Ascending aorta (tissue), 2 donors: ENCODE measurements at regions not wholly inside any gene's neighbourhood (a gene's known extent, or its start where the extent isn't known, plus 50 kb on each side); places are given as distances from the start of the nearest gene placed in this dataset.
"Not testable (repeated sequence)": the region's sequence is repeated elsewhere in the genome, so short reads cannot be mapped to it uniquely, and the experiment has no call there.

Experiments used
- DNase-seq, 2 donors: peaks; one replicate each; pipeline ENCODE4 v3.0.0-alpha.2; 2019; ENCODE audit warnings: low spot score in 2 of 2
- H3K27ac ChIP-seq, 2 donors: fragments of 200-600 bp; sonication (generic); one replicate each; pipeline ENCODE4 v1.5.1; 2016 to 2017; ENCODE audit warnings: mild to moderate bottlenecking in 1 of 2
- H3K27me3 ChIP-seq: fragments of 200-600 bp; sonication (generic); one replicate; pipeline ENCODE4 v1.5.1; 2017
- H3K36me3 ChIP-seq, 2 donors: fragments of 200-600 bp; sonication (generic); one replicate each; pipeline ENCODE4 v1.5.1; 2016
- H3K4me1 ChIP-seq, 2 donors: fragments of 200-600 bp; sonication (generic); one replicate each; pipeline ENCODE4 v1.5.1; 2016 to 2017; ENCODE audit warnings: mild to moderate bottlenecking in 1 of 2
- H3K4me3 ChIP-seq, 2 donors: fragments of 200-600 bp; sonication (generic); one replicate each; pipeline ENCODE4 v1.5.1; 2016 to 2017; ENCODE audit warnings: mild to moderate bottlenecking in 1 of 2
- H3K9me3 ChIP-seq, 2 donors: fragments of 200-600 bp; sonication (generic); one replicate each; pipeline ENCODE4 v1.5.1; 2016
- intact Hi-C: fragments of 100-400 bp; cut with DNase I; formaldehyde crosslinking; loops from one replicate; pipeline ENCODE4 v1.15.1; 2023

DNA sequence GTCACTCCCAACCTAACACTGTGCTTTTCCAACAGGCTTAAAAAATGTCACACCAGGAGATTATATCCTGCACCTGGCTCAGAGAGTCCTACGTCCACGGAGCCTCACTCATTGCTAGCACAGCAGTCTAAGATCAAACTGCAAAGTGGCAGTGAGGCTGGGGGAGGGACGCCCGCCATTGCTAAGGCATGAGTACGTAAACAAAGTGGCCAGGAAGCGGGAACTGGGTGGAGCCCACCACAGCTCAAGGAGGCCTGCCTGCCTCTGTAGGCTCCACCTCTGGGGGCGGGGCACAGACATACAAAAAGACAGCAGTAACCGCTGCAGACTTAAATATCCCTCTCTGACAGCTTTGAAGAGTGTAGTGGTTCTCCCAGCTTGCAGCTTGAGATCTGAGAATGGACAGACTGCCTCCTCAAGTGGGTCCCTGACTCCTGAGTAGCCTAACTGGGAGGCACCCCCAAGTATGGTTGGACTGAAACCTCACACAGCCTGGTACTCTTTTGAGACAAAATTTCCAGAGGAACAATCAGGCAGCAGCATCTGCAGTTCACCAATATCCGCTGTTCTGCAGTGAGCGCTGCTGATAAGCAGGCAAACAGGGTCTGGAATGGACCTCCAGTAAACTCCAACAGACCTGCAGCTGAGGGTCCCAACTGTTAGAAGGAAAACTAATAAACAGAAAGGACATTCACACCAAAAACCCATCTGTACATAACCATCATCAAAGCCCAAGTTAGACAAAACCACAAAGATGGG is 2986.4 kb upstream of the OR11H1 start:
- intact Hi-C loops, H3K36me3 ChIP-seq, DNase-seq, H3K9me3 ChIP-seq, H3K27me3 ChIP-seq, H3K27ac ChIP-seq, H3K4me3 ChIP-seq, H3K4me1 ChIP-seq: not testable (repeated sequence)

DNA sequence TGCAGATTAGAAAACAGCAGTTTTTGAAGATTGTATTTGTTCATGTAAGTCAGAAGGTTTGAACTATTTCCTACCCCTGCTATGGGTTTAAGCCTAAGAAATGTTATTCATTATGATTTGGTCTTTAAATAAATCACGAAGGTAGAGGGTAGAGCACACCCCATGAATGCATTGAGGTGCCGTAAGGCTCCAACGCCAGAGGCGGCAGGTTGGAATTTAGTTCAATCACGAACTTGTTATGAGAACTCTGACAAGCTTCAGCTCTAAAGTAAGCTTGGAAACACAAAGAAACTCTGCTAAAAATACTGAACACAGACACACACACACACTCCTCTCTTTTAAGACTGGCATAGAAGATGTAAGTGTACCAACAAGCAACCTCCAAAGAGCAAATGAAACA is 2974.6 kb upstream of the OR11H1 start:
- H3K4me3 ChIP-seq, H3K4me1 ChIP-seq, H3K27me3 ChIP-seq, DNase-seq, intact Hi-C loops, H3K36me3 ChIP-seq, H3K9me3 ChIP-seq, H3K27ac ChIP-seq: not testable (repeated sequence)

DNA sequence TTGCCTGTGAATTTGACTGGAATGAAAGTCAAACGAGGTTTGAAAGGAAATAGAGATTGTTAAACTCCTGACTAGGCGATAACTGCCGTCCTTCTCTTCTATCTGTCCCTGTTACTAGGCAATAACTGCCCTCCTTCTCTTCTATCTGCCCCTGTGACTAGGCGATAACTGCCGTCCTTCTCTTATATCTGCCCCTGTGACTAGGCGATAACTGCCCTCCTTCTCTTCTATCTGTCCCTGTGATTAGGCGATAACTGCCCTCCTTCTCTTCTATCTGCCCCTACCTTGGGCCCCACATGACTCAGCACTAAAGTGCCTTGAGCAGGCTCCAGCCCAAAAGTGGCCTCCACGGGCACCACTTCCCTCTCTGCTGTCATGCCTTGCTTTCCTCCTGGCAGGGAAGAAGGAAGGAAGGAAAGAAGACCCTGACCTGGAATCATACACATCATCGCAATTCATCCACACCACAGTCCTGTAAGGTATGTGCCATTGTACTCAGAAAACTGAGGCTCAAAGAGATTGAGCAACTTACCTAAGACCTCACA is 2973.3 kb upstream of the OR11H1 start:
- intact Hi-C loops, H3K27me3 ChIP-seq, H3K27ac ChIP-seq, H3K4me1 ChIP-seq, H3K4me3 ChIP-seq, H3K36me3 ChIP-seq, DNase-seq, H3K9me3 ChIP-seq: not testable (repeated sequence)

DNA sequence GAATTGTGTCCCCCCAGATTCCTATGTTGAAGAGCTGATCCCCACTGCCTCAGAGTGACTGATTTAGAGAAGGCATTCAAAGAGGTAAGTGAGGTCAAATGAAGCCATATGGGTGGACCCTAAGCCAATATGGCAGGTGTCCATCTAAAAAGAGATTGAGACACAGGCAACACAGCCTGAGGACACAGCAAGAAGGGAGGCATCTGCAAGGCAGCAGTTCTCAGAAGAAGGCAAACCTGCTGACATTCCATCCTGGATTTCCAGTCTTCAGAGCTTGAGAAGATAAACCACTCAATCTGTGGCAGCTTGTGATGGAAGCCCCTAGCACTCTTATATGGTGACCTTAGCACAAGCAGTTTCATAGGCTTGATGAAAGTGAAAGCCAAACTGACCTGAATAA is 2956.5 kb upstream of the OR11H1 start:
- H3K36me3 ChIP-seq, H3K9me3 ChIP-seq, DNase-seq, H3K4me1 ChIP-seq, H3K4me3 ChIP-seq, H3K27me3 ChIP-seq, H3K27ac ChIP-seq, intact Hi-C loops: not testable (repeated sequence)

DNA sequence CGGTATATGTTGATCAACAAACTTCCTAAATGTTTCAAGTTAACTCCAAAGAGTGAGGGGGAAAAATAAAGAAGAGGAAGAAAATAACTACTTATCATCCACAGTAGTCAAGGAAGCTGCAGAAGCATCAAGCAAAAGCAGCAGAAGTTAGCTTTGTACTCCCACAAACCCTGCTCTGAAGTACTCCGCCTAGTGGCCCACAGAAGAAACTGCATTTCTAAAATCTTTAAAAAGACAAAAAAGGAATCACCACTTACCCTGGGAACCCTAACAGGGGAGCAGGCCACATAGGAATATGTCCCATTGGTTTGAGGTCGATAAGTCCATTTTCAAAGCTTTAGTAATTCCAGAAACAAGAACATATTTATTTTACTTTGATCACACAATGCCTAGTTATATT is 2948.3 kb upstream of the OR11H1 start:
- H3K36me3 ChIP-seq, H3K27me3 ChIP-seq, intact Hi-C loops, H3K27ac ChIP-seq, H3K4me3 ChIP-seq, H3K4me1 ChIP-seq, H3K9me3 ChIP-seq, DNase-seq: not testable (repeated sequence)

DNA sequence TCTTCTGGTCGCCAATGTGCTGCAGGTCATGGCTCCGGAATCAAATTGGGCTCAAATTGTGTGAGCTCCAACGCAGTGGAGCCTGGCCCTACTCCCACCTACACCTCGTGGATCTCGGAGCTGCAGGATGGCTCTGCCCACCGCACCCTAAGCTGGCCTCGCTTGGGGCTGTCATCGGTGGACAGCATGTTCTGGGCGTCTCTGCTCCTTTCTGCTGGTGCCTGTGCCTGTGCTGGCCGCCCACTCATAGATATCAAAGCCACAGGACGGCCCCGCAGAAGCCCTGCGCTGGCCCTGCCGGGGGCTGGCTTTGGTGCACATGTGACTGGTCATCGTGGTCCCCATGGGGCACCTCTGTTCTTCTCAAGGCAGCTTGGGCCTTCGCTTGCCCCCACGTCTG is 2943.5 kb upstream of the OR11H1 start:
- H3K4me3 ChIP-seq, intact Hi-C loops, H3K36me3 ChIP-seq, H3K9me3 ChIP-seq, H3K27me3 ChIP-seq, H3K4me1 ChIP-seq, H3K27ac ChIP-seq: not testable (repeated sequence)
- peak in 1 of 2 donors; percentile 60 for DNase-seq

DNA sequence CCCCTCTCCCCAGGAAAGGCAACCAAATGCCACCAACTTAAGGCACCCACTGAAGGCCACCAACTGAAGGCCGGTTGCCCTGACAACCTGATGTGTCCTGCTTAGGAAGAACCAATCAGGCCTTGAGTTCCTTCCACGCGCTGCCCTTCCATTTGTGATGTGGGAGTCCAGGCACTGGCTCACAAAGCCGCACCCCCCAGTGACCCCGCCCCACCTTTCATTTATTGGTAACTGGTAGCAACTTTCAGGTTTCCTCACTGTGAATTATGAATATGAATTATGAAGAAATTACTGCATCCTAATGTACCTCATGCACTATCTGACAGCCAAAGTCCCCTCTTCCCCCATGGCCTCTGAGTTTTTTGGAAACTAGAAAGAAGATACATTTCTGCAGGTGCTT is 2943.1 kb upstream of the OR11H1 start:
- H3K9me3 ChIP-seq, intact Hi-C loops, DNase-seq: not testable (repeated sequence)

DNA sequence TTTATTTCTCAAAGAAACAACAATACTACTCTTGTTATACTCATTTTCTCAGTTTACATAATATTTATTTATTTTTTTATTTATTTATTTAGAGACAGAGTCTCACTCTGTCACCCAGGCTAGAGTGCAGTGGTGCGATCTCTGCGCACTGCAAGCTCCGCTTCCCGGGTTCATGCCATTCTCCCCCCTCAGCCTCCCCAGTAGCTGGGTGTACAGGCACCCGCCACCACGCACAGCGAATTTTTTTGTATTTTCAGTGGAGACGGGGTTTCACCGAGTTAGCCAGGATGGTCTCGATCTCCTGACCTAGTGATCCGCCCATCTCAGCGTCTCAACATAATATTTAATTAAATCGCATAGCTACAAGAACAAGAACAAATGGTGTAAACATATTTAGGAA is 2932.3 kb upstream of the OR11H1 start:
- H3K4me3 ChIP-seq, intact Hi-C loops, H3K4me1 ChIP-seq, H3K27me3 ChIP-seq, DNase-seq, H3K36me3 ChIP-seq, H3K27ac ChIP-seq: not testable (repeated sequence)
- H3K9me3 ChIP-seq = peaks cover 0 to 16% of the 10 kb centered on the region in 2 donors

More for the DNA sequence above, 2943.1 kb upstream of the OR11H1 start:
- not testable (repeated sequence) for H3K36me3 ChIP-seq, H3K27ac ChIP-seq, H3K4me3 ChIP-seq, H3K27me3 ChIP-seq, H3K4me1 ChIP-seq

DNA sequence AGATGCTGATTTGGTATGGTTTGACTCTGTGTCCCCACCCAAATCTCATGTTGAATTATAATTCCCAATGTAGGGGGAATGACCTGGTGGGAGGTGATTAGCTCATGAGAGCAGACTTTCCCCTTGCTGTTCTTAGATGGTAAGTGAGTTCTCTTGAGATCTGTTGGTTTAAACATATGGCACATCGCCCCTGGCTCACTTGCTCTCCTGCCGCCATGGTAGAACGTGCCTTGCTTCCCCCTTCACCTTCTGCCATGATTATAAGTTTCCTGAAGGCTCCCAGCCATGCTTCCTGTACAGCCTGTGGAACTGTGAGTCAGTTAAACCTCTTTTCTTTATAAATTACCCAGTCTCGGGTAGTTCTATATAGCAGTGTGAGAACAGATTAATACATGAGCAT is 2930.2 kb upstream of the OR11H1 start:
- H3K27me3 ChIP-seq, H3K36me3 ChIP-seq, DNase-seq, H3K9me3 ChIP-seq, H3K4me3 ChIP-seq, H3K4me1 ChIP-seq, H3K27ac ChIP-seq, intact Hi-C loops: not testable (repeated sequence)

DNA sequence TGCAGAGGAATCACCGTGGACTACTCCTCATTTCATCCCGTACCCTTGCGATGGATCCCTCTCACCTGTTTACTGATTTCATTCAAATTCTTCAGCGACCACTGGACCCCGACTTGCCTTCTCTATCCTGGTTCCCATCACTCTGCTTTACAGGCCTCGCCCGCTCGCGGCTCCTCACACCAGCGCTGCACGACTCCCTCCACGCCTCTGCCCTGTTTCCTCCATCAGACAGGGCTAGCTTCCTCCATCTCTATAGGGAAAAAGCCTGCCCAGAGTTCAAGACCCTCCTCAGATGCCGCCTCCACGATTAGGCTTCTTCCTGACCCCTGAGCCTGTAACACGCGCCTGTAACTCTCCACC is 2926.5 kb upstream of the OR11H1 start:
- H3K9me3 ChIP-seq, H3K27me3 ChIP-seq, intact Hi-C loops, H3K36me3 ChIP-seq, H3K27ac ChIP-seq, DNase-seq, H3K4me3 ChIP-seq, H3K4me1 ChIP-seq: not testable (repeated sequence)
